H1 (cell line): ENCODE measurements at regions not wholly inside any gene's neighbourhood (a gene's known extent, or its start where the extent isn't known, plus 50 kb on each side); places are given as distances from the start of the nearest gene placed in this dataset.

ENCODE experiments used
- CTCF ChIA-PET: fragments of 300-600 bp; sonication (Branson Sonifier 250); formaldehyde crosslinking; loops from one replicate; lab custom pipeline; 2021; ENCODE audit not compliant: partially characterized antibody; lab: Charles Lee
- POLR2A ChIA-PET: fragments of 300-600 bp; sonication (Branson Sonifier 250); formaldehyde crosslinking; loops from one replicate; lab custom pipeline; 2021; ENCODE audit warnings: inconsistent platforms; ENCODE audit not compliant: partially characterized antibody; lab: Charles Lee
- DNase-seq, 2 experiments: peaks; one replicate each; pipeline versions ENCODE4 v3.0.0 to v3.0.0-alpha.2; 2010 to 2022; ENCODE audit warnings: low spot score in 2 of 2, low read depth in 1 of 2, mixed read lengths in 1 of 2
- FAIRE-seq: peaks from 2 replicates; lab custom pipeline; 2011; peaks lifted over from hg19 to GRCh38; lab: Jason Lieb, UNC
- H2AFZ ChIP-seq: 2 replicates; pipeline ENCODE4 v1.8.1; 2012; ENCODE audit warnings: low read length, inconsistent platforms
- H2AK5ac ChIP-seq: 2 replicates; pipeline ENCODE4 v1.6.1; 2013; ENCODE audit warnings: low read depth, low read length
- H2BK120ac ChIP-seq: replicated peaks from 2 replicates; pipeline ENCODE3; 2013; ENCODE audit warnings: low read depth, low read length, inconsistent platforms
- H2BK12ac ChIP-seq: 2 replicates; pipeline ENCODE4 v1.6.1; 2013; ENCODE audit warnings: low read depth, low read length
- H2BK15ac ChIP-seq: 2 replicates; pipeline ENCODE4 v1.6.1; 2013; ENCODE audit warnings: low read length
- H2BK20ac ChIP-seq: 2 replicates; pipeline ENCODE4 v1.6.1; 2013; ENCODE audit warnings: low read length
- H2BK5ac ChIP-seq: 2 replicates; pipeline ENCODE4 v1.6.1; 2013; ENCODE audit warnings: low read depth, low read length
- H3K14ac ChIP-seq: 2 replicates; pipeline ENCODE4 v1.6.1; 2013; ENCODE audit warnings: inconsistent platforms; ENCODE audit not compliant: insufficient read length
- H3K18ac ChIP-seq: 2 replicates; pipeline ENCODE4 v1.6.1; 2013; ENCODE audit warnings: low read length; ENCODE audit errors: extremely low read depth
- H3K23ac ChIP-seq: 2 replicates; pipeline ENCODE4 v1.6.1; 2013; ENCODE audit warnings: inconsistent platforms; ENCODE audit not compliant: insufficient read length
- H3K23me2 ChIP-seq: 2 replicates; pipeline ENCODE4 v1.6.1; 2013; ENCODE audit warnings: low read depth, low read length
- H3K27ac ChIP-seq: 2 replicates; pipeline ENCODE4 v1.6.1; 2011; ENCODE audit warnings: low read depth, low read length, inconsistent platforms
- H3K27me3 ChIP-seq, 4 experiments: replicated peaks in 1 of 4; 1 replicate in 1 of 4; 2 replicates in 3 of 4; pipeline versions ENCODE4 v1.6.1 to v1.8.1; 2011 to 2013; ENCODE audit warnings: low read length in 3 of 4, mild to moderate bottlenecking in 3 of 4, inconsistent platforms in 2 of 4, mixed read lengths in 2 of 4, moderate library complexity in 1 of 4; ENCODE audit not compliant: control insufficient read depth in 3 of 4, insufficient read depth in 3 of 4; ENCODE audit errors: extremely low read depth in 1 of 4
- H3K36me3 ChIP-seq, 4 experiments: 2 replicates each; pipeline versions ENCODE4 v1.6.1 to v1.8.1; 2011 to 2013; ENCODE audit warnings: mild to moderate bottlenecking in 4 of 4, low read length in 3 of 4, moderate library complexity in 2 of 4, control low read depth in 1 of 4, inconsistent platforms in 1 of 4; ENCODE audit not compliant: insufficient read depth in 4 of 4, control insufficient read depth in 2 of 4
- H3K4ac ChIP-seq: replicated peaks from 2 replicates; pipeline ENCODE3; 2013; ENCODE audit warnings: low read length, low read depth, mixed read lengths, inconsistent platforms; ENCODE audit not compliant: insufficient read length
- H3K4me1 ChIP-seq, 4 experiments: replicated peaks in 1 of 4; 1 replicate in 1 of 4; 2 replicates in 3 of 4; pipeline versions ENCODE4 v1.6.1 to v1.8.1; 2011 to 2013; ENCODE audit warnings: low read length in 3 of 4, inconsistent platforms in 2 of 4, mixed read lengths in 1 of 4; ENCODE audit not compliant: insufficient read depth in 4 of 4, control insufficient read depth in 3 of 4
- H3K4me2 ChIP-seq, 2 experiments: 2 replicates each; pipeline versions ENCODE4 v1.6.1 to v1.8.1; 2011 to 2013; ENCODE audit warnings: low read depth in 2 of 2, low read length in 2 of 2, control low read depth in 1 of 2, inconsistent platforms in 1 of 2, mild to moderate bottlenecking in 1 of 2; ENCODE audit not compliant: insufficient read depth in 1 of 2
- H3K4me3 ChIP-seq, 4 experiments: fragments of 200-600, 300-600 bp in 1 of 4; sonication (generic), shearing (Covaris generic), sonication (Bioruptor Twin) in 1 of 4; 2 replicates each; pipeline versions ENCODE4 v1.5.1 to v1.8.1; 2011 to 2016; ENCODE audit warnings: low read length in 4 of 4, low read depth in 3 of 4, control low read depth in 2 of 4, inconsistent platforms in 2 of 4, mild to moderate bottlenecking in 2 of 4, mixed read lengths in 1 of 4, moderate library complexity in 1 of 4; ENCODE audit not compliant: insufficient read depth in 2 of 4; ENCODE audit errors: extremely low read depth in 1 of 4
- H3K56ac ChIP-seq: replicated peaks from 2 replicates; pipeline ENCODE3; 2013; ENCODE audit warnings: low read depth, mild to moderate bottlenecking, mixed read lengths, low read length, inconsistent platforms; ENCODE audit not compliant: insufficient read length
- H3K79me1 ChIP-seq: 2 replicates; pipeline ENCODE4 v1.6.1; 2013; ENCODE audit warnings: low read depth, low read length, control low read depth
- H3K79me2 ChIP-seq, 2 experiments: 2 replicates each; pipeline versions ENCODE4 v1.6.1 to v1.8.1; 2012 to 2013; ENCODE audit warnings: low read length in 2 of 2, mild to moderate bottlenecking in 2 of 2, inconsistent platforms in 1 of 2; ENCODE audit not compliant: insufficient read depth in 2 of 2, control insufficient read depth in 1 of 2
- H3K9ac ChIP-seq, 4 experiments: replicated peaks in 1 of 4; 1 replicate in 1 of 4; 2 replicates in 3 of 4; pipeline versions ENCODE4 v1.6.1 to v1.8.1; 2011 to 2013; ENCODE audit warnings: low read depth in 3 of 4, low read length in 3 of 4, control low read depth in 2 of 4, mild to moderate bottlenecking in 2 of 4, moderate library complexity in 2 of 4, inconsistent platforms in 1 of 4; ENCODE audit errors: extremely low read depth in 1 of 4
- H3K9me3 ChIP-seq, 2 experiments: 2 replicates each; pipeline versions ENCODE4 v1.6.1 to v1.8.1; 2012 to 2013; ENCODE audit warnings: mild to moderate bottlenecking in 2 of 2, moderate library complexity in 2 of 2, control low read depth in 1 of 2, inconsistent platforms in 1 of 2, low read depth in 1 of 2, low read length in 1 of 2, mixed read lengths in 1 of 2; ENCODE audit not compliant: insufficient read depth in 2 of 2
- H4K20me1 ChIP-seq, 2 experiments: replicated peaks in 1 of 2; 2 replicates each; pipeline versions ENCODE3 to v1.8.1; 2011 to 2013; ENCODE audit warnings: inconsistent platforms in 2 of 2, low read length in 2 of 2, mild to moderate bottlenecking in 1 of 2; ENCODE audit not compliant: insufficient read depth in 2 of 2, control insufficient read depth in 1 of 2
- H4K5ac ChIP-seq: 2 replicates; pipeline ENCODE4 v1.6.1; 2013; ENCODE audit warnings: low read length, low read depth, mixed read lengths, inconsistent platforms; ENCODE audit not compliant: insufficient read length
- H4K8ac ChIP-seq: 2 replicates; pipeline ENCODE4 v1.8.0; 2013; ENCODE audit warnings: mild to moderate bottlenecking, moderate library complexity, low read length, inconsistent platforms; ENCODE audit not compliant: insufficient read depth; ENCODE audit errors: extremely low read depth
- H4K91ac ChIP-seq: replicated peaks from 2 replicates; pipeline ENCODE3; 2013; ENCODE audit warnings: low read length, mixed read lengths, inconsistent platforms; ENCODE audit not compliant: insufficient read length
- GABPA ChIP-seq: IDR thresholded peaks from 2 replicates; pipeline ENCODE4 v1.6.1; 2011; ENCODE audit warnings: mild to moderate bottlenecking, low read length, moderate library complexity, borderline replicate concordance; ENCODE audit not compliant: insufficient read depth
- KDM5A ChIP-seq: fragments of 200-600 bp; IDR thresholded peaks from 2 replicates; pipeline ENCODE4 v1.7.1; 2012; ENCODE audit warnings: mild to moderate bottlenecking, low read length, inconsistent platforms, mixed read lengths
- NRF1 ChIP-seq: IDR thresholded peaks from 2 replicates; pipeline ENCODE4 v1.6.1; 2011; ENCODE audit warnings: mild to moderate bottlenecking, low read depth, low read length, improper control_type of control experiment
- SAP30 ChIP-seq: fragments of 300-600 bp; sonication (generic); IDR thresholded peaks from 2 replicates; pipeline ENCODE4 v1.7.1; 2012; ENCODE audit warnings: low read length, moderate library complexity, mild to moderate bottlenecking, inconsistent platforms; ENCODE audit not compliant: insufficient read depth, insufficient replicate concordance
- SP4 ChIP-seq: IDR thresholded peaks from 2 replicates; pipeline ENCODE4 v1.6.1; 2012; ENCODE audit warnings: low read length, inconsistent platforms
- WGBS, 2 experiments: shearing (Covaris generic) in 1 of 2; methylation state at CpG; one replicate each; pipeline versions ENCODE4 v1.1.6 to v1.1.7; 2013 to 2015; ENCODE audit warnings: low lambda C conversion rate in 2 of 2, mixed read lengths in 2 of 2, inconsistent platforms in 1 of 2, low coverage in 1 of 2, missing lambda C conversion rate in 1 of 2; ENCODE audit not compliant: insufficient replicate concordance in 2 of 2, insufficient coverage in 1 of 2, insufficient read length in 1 of 2; ENCODE audit errors: extremely low coverage in 1 of 2, missing lambda C conversion rate in 1 of 2; 5-methylcytosine and 5-hydroxymethylcytosine counted together

GRCh38 chr20:7742479-7742878 lies 197.8 kb downstream of the HAO1 start:
- no peak overlapping the region for H2BK15ac ChIP-seq
- H3K36me3 ChIP-seq: no peaks in the 10 kb centered on the region
- H3K4me2 ChIP-seq: no peak overlapping the region
- no peak overlapping the region for H4K91ac ChIP-seq
- no peak for TF ChIP-seq SAP30
- no peak for TF ChIP-seq NRF1
- TF ChIP-seq SP4: no peak
- TF ChIP-seq KDM5A: no peak
- no peak for TF ChIP-seq GABPA
- no peak overlapping the region for H2BK120ac ChIP-seq
- no peak overlapping the region for H3K4ac ChIP-seq
- WGBS, 2 experiments: 100% methylated on average over 2 of the region's 2 CpGs; no CpG with 5 or more reads in 1 of the 2 experiments
- H4K8ac ChIP-seq: no peak overlapping the region
- H3K4me3 ChIP-seq: no peak overlapping the region
- no peak overlapping the region for H4K5ac ChIP-seq
- H2BK5ac ChIP-seq: no peak overlapping the region
- no peak overlapping the region for H3K18ac ChIP-seq
- no peaks in the 10 kb centered on the region for H3K9me3 ChIP-seq
- no peak overlapping the region for H3K56ac ChIP-seq
- no peaks in the 10 kb centered on the region for H3K4me1 ChIP-seq
- no peak overlapping the region for H2AFZ ChIP-seq
- no peaks in the 10 kb centered on the region for H3K23me2 ChIP-seq
- no peak overlapping the region for H2AK5ac ChIP-seq
- H4K20me1 ChIP-seq: no peaks in the 10 kb centered on the region
- DNase-seq (no peak), FAIRE-seq (no peak)
- H3K14ac ChIP-seq: no peak overlapping the region
- H2BK12ac ChIP-seq: no peak overlapping the region
- no peak overlapping the region for H2BK20ac ChIP-seq
- H3K79me2 ChIP-seq: no peaks in the 10 kb centered on the region
- ChIA-PET POLR2A (no interaction called here), CTCF (interaction anchor here (0.5 to 1.0 kb wide), 2 partner anchors 92 to 117 kb away, joined by 3 read pairs; no protein-coding TSS in a partner anchor)
- no peaks in the 10 kb centered on the region for H3K79me1 ChIP-seq
- no peak overlapping the region for H3K23ac ChIP-seq
- no peak overlapping the region for H3K9ac ChIP-seq
- H3K27me3 ChIP-seq: no peaks in the 10 kb centered on the region
- H3K27ac ChIP-seq: no peak overlapping the region
